ENCODE measurements at regions not wholly inside any gene's neighbourhood (a gene's known extent, or its start where the extent isn't known, plus 50 kb on each side); places are given as distances from the start of the nearest gene placed in this dataset.

DNA sequence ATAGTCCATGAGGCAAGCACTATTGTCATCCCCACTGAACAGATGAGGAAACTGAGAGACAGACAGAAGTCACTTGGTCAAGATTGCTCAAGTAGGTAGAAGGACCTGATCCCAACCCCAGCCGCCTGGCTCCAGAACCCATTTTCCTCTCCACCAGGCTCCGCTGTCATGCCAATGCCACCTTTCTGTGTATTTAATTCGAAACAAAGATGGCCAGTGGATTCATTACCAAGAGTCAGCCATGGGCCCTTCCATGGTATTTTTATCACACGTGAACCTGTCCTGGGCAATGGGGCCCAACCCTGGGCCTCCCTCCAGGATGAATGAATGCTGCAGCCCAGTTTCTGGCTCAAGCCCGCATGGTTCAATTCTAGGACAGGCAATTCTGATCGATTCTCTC is 673.4 kb downstream of the BCL11B start:
- TF ChIP-seq, protein P1, sequence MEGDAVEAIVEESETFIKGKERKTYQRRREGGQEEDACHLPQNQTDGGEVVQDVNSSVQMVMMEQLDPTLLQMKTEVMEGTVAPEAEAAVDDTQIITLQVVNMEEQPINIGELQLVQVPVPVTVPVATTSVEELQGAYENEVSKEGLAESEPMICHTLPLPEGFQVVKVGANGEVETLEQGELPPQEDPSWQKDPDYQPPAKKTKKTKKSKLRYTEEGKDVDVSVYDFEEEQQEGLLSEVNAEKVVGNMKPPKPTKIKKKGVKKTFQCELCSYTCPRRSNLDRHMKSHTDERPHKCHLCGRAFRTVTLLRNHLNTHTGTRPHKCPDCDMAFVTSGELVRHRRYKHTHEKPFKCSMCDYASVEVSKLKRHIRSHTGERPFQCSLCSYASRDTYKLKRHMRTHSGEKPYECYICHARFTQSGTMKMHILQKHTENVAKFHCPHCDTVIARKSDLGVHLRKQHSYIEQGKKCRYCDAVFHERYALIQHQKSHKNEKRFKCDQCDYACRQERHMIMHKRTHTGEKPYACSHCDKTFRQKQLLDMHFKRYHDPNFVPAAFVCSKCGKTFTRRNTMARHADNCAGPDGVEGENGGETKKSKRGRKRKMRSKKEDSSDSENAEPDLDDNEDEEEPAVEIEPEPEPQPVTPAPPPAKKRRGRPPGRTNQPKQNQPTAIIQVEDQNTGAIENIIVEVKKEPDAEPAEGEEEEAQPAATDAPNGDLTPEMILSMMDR (conservative IDR thresholded peaks at IDR 0.05), result no peak
- no peak for TF ChIP-seq ZFX (IDR thresholded peaks at IDR 0.05)
